Transverse colon (tissue), 4 donors: ENCODE measurements at regions not wholly inside any gene's neighbourhood (a gene's known extent, or its start where the extent isn't known, plus 50 kb on each side); places are given as distances from the start of the nearest gene placed in this dataset.

Experiments
- DNase-seq: peaks from one replicate; pipeline ENCODE4 v3.0.0-alpha.2; 2019
- H3K27ac ChIP-seq, 4 donors: fragments of 200-600 bp; sonication (generic); 2 replicates each; pipeline ENCODE4 v1.5.1; 2016 to 2018; ENCODE audit warnings: inconsistent platforms in 4 of 4
- H3K27me3 ChIP-seq: fragments of 200-600 bp; sonication (generic); 2 replicates; pipeline ENCODE4 v1.5.1; 2017; ENCODE audit warnings: inconsistent platforms
- H3K36me3 ChIP-seq, 4 donors: fragments of 200-600 bp; sonication (generic); 2 replicates each; pipeline ENCODE4 v1.5.1; 2017 to 2019; ENCODE audit warnings: inconsistent platforms in 4 of 4
- H3K4me1 ChIP-seq, 4 donors: fragments of 200-600 bp; sonication (generic); 2 replicates each; pipeline ENCODE4 v1.5.1; 2017 to 2020; ENCODE audit warnings: inconsistent platforms in 4 of 4
- H3K4me3 ChIP-seq, 4 donors: fragments of 200-600 bp; sonication (generic); 1 replicate in 1 of 4; 2 replicates in 3 of 4; pipeline versions ENCODE4 v1.5.1 to v1.6.1; 2017 to 2019; ENCODE audit warnings: inconsistent platforms in 4 of 4
- H3K9me3 ChIP-seq, 2 donors: fragments of 200-600 bp; sonication (generic); 2 replicates each; pipeline ENCODE4 v1.5.1; 2017 to 2019; ENCODE audit warnings: inconsistent platforms in 2 of 2
- CTCF ChIP-seq, 5 experiments: fragments of 200-600 bp in 3 of 5; fragments of 450-650 bp in 2 of 5; sonication (generic) in 3 of 5; IDR thresholded peaks; 1 replicate in 2 of 5; 2 replicates in 3 of 5; pipeline ENCODE4 v1.5.1; 2016 to 2017; ENCODE audit warnings: antibody characterized with exemption in 5 of 5, inconsistent platforms in 3 of 5, mild to moderate bottlenecking in 2 of 5, moderate library complexity in 1 of 5
- EP300 ChIP-seq: sonication (generic); formaldehyde crosslinking; IDR thresholded peaks from one replicate; pipeline ENCODE4 v1.6.1; 2017; ENCODE audit warnings: antibody characterized with exemption, low read depth
- POLR2A ChIP-seq: fragments of 450-650 bp; IDR thresholded peaks from one replicate; pipeline ENCODE4 v1.6.1; 2016; ENCODE audit warnings: antibody characterized with exemption, mild to moderate bottlenecking, moderate library complexity
- POLR2AphosphoS5 ChIP-seq, 3 donors: sonication (generic); formaldehyde crosslinking; IDR thresholded peaks; one replicate each; pipeline ENCODE4 v1.6.1; 2016; ENCODE audit warnings: antibody characterized with exemption in 3 of 3
- WGBS, 2 donors: methylation state at CpG; one replicate each; pipeline ENCODE4 v1.1.5; 2018; ENCODE audit warnings: low coverage in 1 of 2; 5-methylcytosine and 5-hydroxymethylcytosine counted together
- in situ Hi-C, 4 donors: fragments of 200-750 bp; cut with MboI; loops; one replicate each; pipeline versions ENCODE4 v1.15.0 to v1.15.1; 2017; ENCODE audit warnings: low sequenced_read_pairs in 3 of 4, low pct_ligation_motif_present in 1 of 4, low pct_unique_long_range_greater_than_20kb in 1 of 4
- intact Hi-C: fragments of 100-400 bp; cut with DNase I; formaldehyde crosslinking; loops from one replicate; pipeline ENCODE4 v1.15.1; 2023; ENCODE audit warnings: low total_unique reads

GRCh38 chr4:36692586-36692985, 411.2 kb downstream of the DTHD1 start:
- Histone ChIP-seq H3K9me3 (no peaks in the 10 kb centered on the region), H3K27me3 (no peaks in the 10 kb centered on the region), H3K4me1 (no peaks in the 10 kb centered on the region), H3K27ac (no peak overlapping the region), H3K36me3 (no peaks in the 10 kb centered on the region), H3K4me3 (no peak overlapping the region)
- no peak for DNase-seq
- TF ChIP-seq POLR2AphosphoS5 (IDR thresholded peaks at IDR 0.05) (no peak), CTCF (IDR thresholded peaks at IDR 0.05) (no peak), POLR2A (no peak), EP300 (no peak)
- in situ Hi-C loops = no loop called here
- WGBS, 2 donors = 85 to 92% methylated on average over 4 of the region's 4 CpGs
- intact Hi-C loops = no loop called here

GRCh38 chr4:36702245-36702644, 420.8 kb downstream of the DTHD1 start:
- intact Hi-C loops = no loop called here

GRCh38 chr4:36704289-36704688, 422.9 kb downstream of the DTHD1 start:
- Histone ChIP-seq H3K27me3 (no peaks in the 10 kb centered on the region), H3K36me3 (no peaks in the 10 kb centered on the region), H3K27ac (no peak overlapping the region), H3K4me1 (no peaks in the 10 kb centered on the region), H3K9me3 (no peaks in the 10 kb centered on the region), H3K4me3 (no peak overlapping the region)
- no peak for DNase-seq
- intact Hi-C loops = no loop called here
- TF ChIP-seq EP300 (no peak), POLR2A (no peak), CTCF (IDR thresholded peaks at IDR 0.05) (no peak), POLR2AphosphoS5 (IDR thresholded peaks at IDR 0.05) (no peak)
- in situ Hi-C loops = no loop called here

More at GRCh38 chr4:36702245-36702644, 420.8 kb downstream of the DTHD1 start:
- H3K27me3 ChIP-seq = no peaks in the 10 kb centered on the region
- no peaks in the 10 kb centered on the region for H3K9me3 ChIP-seq
- WGBS, 2 donors = 70% methylated on average over 1 of the region's 1 CpG; no CpG with 5 or more reads in 1 of the 2 donors
- TF ChIP-seq POLR2AphosphoS5 (IDR thresholded peaks at IDR 0.05) = no peak
- TF ChIP-seq CTCF (IDR thresholded peaks at IDR 0.05) = no peak
- no peak for TF ChIP-seq EP300
- TF ChIP-seq POLR2A = no peak
- no peak overlapping the region for H3K4me3 ChIP-seq
- H3K27ac ChIP-seq = no peak overlapping the region
- no peak for DNase-seq
- no peaks in the 10 kb centered on the region for H3K36me3 ChIP-seq
- in situ Hi-C loops = no loop called here
- H3K4me1 ChIP-seq = no peaks in the 10 kb centered on the region

GRCh38 chr4:36709991-36710390, 428.6 kb downstream of the DTHD1 start:
- no peak for TF ChIP-seq EP300
- TF ChIP-seq POLR2AphosphoS5 (IDR thresholded peaks at IDR 0.05) = no peak
- TF ChIP-seq POLR2A = no peak
- no peak for TF ChIP-seq CTCF (IDR thresholded peaks at IDR 0.05)
- Histone ChIP-seq H3K27ac (no peak overlapping the region), H3K4me3 (no peak overlapping the region), H3K4me1 (no peaks in the 10 kb centered on the region), H3K9me3 (no peaks in the 10 kb centered on the region), H3K36me3 (no peaks in the 10 kb centered on the region), H3K27me3 (no peaks in the 10 kb centered on the region)
- no peak for DNase-seq
- 59 to 73% methylated on average over 2 to 4 of the region's 4 CpGs for WGBS, 2 donors
- intact Hi-C loops (no loop called here), in situ Hi-C loops (no loop called here)
